ENCODE measurements at regions not wholly inside any gene's neighbourhood (a gene's known extent, or its start where the extent isn't known, plus 50 kb on each side); places are given as distances from the start of the nearest gene placed in this dataset.

DNA sequence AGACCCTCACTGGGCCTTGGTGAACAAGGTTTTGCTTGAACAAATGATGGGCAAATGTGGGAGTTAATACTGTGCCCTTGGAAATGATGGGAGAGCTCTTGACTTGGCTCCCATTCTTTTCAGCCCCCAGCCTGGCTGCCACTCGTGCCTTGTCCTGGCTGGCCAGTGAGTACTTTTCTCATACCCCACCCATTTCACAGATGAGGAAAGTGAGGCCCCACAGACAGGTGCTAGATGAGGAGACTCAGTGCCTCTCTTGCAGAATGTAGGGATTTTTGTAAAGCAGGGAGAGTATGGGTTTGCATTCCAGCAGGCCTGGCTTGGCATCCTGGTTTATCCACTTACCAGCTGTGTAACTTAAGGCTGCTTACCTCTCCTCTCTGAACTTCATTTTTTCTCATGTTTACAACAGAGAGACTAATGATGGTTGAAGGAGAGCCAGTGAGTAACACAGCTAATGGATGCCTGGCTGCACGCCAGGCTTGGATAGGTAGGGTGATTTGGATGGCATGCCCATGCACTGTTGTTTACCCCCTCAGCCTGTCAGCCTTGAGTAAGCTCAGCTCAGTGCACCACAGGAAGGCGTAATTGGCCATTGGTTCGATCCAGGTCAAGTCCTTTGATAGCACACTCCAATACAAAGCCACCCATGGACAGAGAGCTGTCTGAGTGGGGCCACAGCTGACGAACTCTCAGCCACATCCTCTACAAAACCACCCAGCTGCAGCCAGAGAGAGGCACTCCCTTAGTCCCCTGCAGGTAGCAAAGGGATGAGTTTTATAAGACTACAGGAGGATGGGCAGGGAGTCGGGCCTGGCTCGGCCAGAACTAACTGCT lies 436.8 kb downstream of the RPS24 start:
- intact Hi-C loops (cut with DNase I) = no loop called here
- no peaks in the 10 kb centered on the region for H3K4me1 ChIP-seq
- ATAC-seq (no peak), DNase-seq (no peak)
- TF ChIP-seq, protein P1, sequence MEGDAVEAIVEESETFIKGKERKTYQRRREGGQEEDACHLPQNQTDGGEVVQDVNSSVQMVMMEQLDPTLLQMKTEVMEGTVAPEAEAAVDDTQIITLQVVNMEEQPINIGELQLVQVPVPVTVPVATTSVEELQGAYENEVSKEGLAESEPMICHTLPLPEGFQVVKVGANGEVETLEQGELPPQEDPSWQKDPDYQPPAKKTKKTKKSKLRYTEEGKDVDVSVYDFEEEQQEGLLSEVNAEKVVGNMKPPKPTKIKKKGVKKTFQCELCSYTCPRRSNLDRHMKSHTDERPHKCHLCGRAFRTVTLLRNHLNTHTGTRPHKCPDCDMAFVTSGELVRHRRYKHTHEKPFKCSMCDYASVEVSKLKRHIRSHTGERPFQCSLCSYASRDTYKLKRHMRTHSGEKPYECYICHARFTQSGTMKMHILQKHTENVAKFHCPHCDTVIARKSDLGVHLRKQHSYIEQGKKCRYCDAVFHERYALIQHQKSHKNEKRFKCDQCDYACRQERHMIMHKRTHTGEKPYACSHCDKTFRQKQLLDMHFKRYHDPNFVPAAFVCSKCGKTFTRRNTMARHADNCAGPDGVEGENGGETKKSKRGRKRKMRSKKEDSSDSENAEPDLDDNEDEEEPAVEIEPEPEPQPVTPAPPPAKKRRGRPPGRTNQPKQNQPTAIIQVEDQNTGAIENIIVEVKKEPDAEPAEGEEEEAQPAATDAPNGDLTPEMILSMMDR (IDR thresholded peaks at IDR 0.05) = no peak
- H3K27ac ChIP-seq = no peak overlapping the region
- H3K4me3 ChIP-seq = no peak overlapping the region
- no peaks in the 10 kb centered on the region for H3K36me3 ChIP-seq
- no peaks in the 10 kb centered on the region for H3K9me3 ChIP-seq
- no peaks in the 10 kb centered on the region for H3K27me3 ChIP-seq

DNA sequence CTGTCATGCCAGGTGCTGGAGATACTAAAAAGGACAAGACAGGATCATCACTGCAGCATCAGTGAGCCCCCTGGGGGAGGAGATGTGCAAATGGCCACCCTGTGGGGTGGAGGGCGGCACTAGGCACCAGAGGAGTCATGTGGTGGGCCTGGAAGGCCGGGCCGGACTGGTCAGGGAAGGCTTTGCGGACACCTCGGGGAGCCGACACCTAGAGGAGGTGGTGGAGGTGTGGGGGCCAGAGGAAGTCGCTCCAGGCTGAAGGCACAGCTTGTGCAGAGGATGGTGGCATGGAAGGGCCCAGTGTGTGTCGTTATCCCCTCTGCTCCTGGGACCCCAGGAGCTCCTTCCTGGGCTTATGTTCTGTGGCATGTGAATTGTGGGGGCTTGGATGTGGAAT lies 437.7 kb downstream of the RPS24 start:
- Histone ChIP-seq H3K27me3 (no peaks in the 10 kb centered on the region), H3K27ac (no peak overlapping the region), H3K4me3 (no peak overlapping the region), H3K9me3 (no peaks in the 10 kb centered on the region), H3K36me3 (no peaks in the 10 kb centered on the region), H3K4me1 (no peaks in the 10 kb centered on the region)
- ATAC-seq (no peak), DNase-seq (no peak)
- intact Hi-C loops (cut with DNase I) = no loop called here
- TF ChIP-seq, protein P1 (IDR thresholded peaks at IDR 0.05) = no peak

DNA sequence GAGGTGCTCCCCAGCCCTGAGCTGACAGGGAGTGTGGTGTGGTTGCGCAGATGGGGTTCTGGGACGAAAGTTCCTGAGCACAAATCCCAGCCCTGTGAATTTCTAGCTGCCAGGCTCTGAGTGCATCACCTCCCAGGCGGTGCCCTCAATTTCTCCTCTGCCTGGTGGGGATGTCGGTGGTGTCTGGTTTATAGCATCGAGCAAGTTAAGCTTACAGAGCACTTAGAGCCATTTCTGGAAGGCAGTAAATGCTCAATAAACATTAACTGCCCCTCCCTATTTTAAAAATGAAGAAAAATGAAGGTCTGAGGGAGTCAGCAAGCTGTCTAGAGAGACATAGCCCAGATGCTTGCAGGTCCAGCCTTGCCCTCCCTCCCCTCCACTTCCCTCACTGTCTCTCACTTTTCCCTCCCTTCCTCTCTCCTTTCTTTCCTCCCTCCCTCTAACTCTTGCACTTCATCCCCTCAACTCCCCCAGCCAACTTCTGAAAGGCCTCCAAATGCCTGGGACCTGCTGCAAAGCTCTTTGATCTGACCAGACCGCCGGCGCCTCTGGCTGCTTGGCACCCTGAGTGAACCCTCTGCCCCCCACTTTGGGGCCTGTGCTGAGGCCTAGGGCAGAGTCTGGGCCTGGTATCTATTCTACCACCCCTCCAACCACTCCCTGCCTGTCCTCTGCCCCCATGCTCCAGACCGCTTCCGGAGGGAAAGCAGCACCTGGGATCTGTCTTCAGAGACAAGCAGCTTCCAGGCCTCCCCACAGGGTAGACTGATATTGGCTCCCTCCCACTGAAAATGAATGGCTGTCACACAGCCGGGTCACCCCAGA lies 438.3 kb downstream of the RPS24 start:
- no peaks in the 10 kb centered on the region for H3K27me3 ChIP-seq
- H3K27ac ChIP-seq = no peak overlapping the region
- H3K4me1 ChIP-seq = no peaks in the 10 kb centered on the region

DNA sequence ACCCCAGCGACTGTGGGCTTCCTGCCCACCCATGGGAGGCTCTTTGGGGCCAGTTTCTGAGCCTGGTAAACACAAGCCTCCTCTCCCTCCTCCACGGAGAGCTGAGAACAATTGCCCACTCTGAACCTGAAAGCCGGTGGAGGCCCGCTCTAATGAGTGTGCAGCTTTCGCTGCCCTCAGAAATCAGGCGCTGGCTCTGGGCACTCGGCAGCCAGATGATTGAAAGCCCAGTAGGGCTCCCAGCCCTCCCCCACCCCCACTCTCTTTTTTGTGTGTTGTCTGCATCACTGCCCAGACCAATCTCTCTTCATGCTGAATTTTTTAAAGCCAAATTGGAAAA lies 438.9 kb downstream of the RPS24 start:
- H3K9me3 ChIP-seq = no peaks in the 10 kb centered on the region
- H3K27ac ChIP-seq = no peak overlapping the region
- ATAC-seq (no peak), DNase-seq (no peak)
- no peaks in the 10 kb centered on the region for H3K4me1 ChIP-seq
- H3K36me3 ChIP-seq = no peaks in the 10 kb centered on the region
- H3K27me3 ChIP-seq = no peaks in the 10 kb centered on the region
- TF ChIP-seq, protein P1 (IDR thresholded peaks at IDR 0.05) = no peak
- H3K4me3 ChIP-seq = no peak overlapping the region
- intact Hi-C loops (cut with DNase I) = no loop called here

More for the DNA sequence above, 438.3 kb downstream of the RPS24 start:
- Histone ChIP-seq H3K36me3 (no peaks in the 10 kb centered on the region), H3K9me3 (no peaks in the 10 kb centered on the region), H3K4me3 (no peak overlapping the region)
- intact Hi-C loops (cut with DNase I) = no loop called here
- ATAC-seq (peak; percentile 25), DNase-seq (peak in 2 of 4 donors; percentile 33 to 67)
- TF ChIP-seq, protein P1 (IDR thresholded peaks at IDR 0.05) = no peak

DNA sequence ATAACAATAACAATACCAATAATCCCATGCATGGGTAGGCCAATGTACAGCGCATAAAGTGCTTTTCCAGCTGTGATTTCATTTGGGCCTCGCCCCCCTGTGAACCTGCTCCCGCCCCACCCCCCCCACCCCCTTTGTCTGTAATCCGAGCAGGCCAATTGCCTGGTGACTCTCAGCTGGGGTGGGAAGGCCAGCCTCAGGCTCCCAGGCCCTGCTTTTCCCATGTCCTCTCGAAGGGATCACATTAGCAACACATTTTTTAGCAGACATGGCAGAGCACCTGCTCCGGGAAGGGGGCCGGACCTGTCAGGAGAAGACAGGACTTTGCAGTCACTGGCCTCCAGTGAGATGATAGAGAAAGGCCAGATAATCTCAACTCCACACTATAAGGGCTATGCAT lies 439.3 kb downstream of the RPS24 start:
- intact Hi-C loops (cut with DNase I) = no loop called here
- ATAC-seq = no peak
- H3K27me3 ChIP-seq = no peaks in the 10 kb centered on the region

More for the DNA sequence above, 439.3 kb downstream of the RPS24 start:
- Histone ChIP-seq H3K4me3 (no peak overlapping the region), H3K9me3 (no peaks in the 10 kb centered on the region), H3K36me3 (no peaks in the 10 kb centered on the region), H3K4me1 (no peaks in the 10 kb centered on the region), H3K27ac (no peak overlapping the region)
- DNase-seq = no peak
- TF ChIP-seq, protein P1 (IDR thresholded peaks at IDR 0.05) = no peak

Data from left lung (tissue), 4 donors.